HepG2 (cell line): ENCODE measurements at regions not wholly inside any gene's neighbourhood (a gene's known extent, or its start where the extent isn't known, plus 50 kb on each side); places are given as distances from the start of the nearest gene placed in this dataset.

ENCODE experiments used
- ATAC-seq: fragments of 200-7000 bp; cut with Tn5 transposase; 3 replicates; pipeline ENCODE4 v1.9.1; 2020; ENCODE audit warnings: mild to moderate bottlenecking, moderate library complexity
- BruUV-seq: library from RNA; stranded (reverse); fragments of 400-500 nt; replicated peaks from 2 replicates; lab custom pipeline; 2021; lab: Mats Ljungman, UMichigan
- CTCF ChIA-PET: fragments of 300-600 bp; formaldehyde crosslinking; extraction: SDS; loops from one replicate; lab custom pipeline; 2021; ENCODE audit warnings: low total read pairs, inconsistent platforms, low intra/inter-chr PET ratio; lab: Yijun Ruan, JAX
- POLR2A ChIA-PET: fragments of 350-600 bp; sonication (Branson Sonifier 250); formaldehyde crosslinking; loops from one replicate; lab custom pipeline; 2020; ENCODE audit warnings: antibody characterized with exemption, inconsistent platforms; lab: Yijun Ruan, JAX
- DNase-seq: peaks from one replicate; pipeline ENCODE4 v3.0.0-alpha.2; 2015; ENCODE audit warnings: low spot score
- FAIRE-seq: peaks from 3 replicates; lab custom pipeline; 2011; peaks lifted over from hg19 to GRCh38; lab: Jason Lieb, UNC
- H2AFZ ChIP-seq: one replicate; pipeline ENCODE4 v1.6.1; 2011; ENCODE audit warnings: low read length, inconsistent platforms
- H3K27ac ChIP-seq: fragments of 300-600 bp; 3 replicates; pipeline ENCODE4 v1.8.0; 2011; ENCODE audit warnings: mixed run types, mild to moderate bottlenecking, mixed read lengths, low read length, inconsistent platforms; ENCODE audit not compliant: insufficient read depth; ENCODE audit errors: extremely low read length
- H3K27me3 ChIP-seq, 2 experiments: fragments of 200-600 bp in 1 of 2; 2 replicates in 1 of 2; 3 replicates in 1 of 2; pipeline versions ENCODE4 v1.6.0 to v1.8.0; 2011; ENCODE audit warnings: low read length in 2 of 2, mild to moderate bottlenecking in 2 of 2, moderate library complexity in 2 of 2, inconsistent platforms in 1 of 2; ENCODE audit not compliant: insufficient read depth in 2 of 2, control insufficient read depth in 1 of 2
- H3K36me3 ChIP-seq, 2 experiments: fragments of 200-600 bp in 1 of 2; replicated peaks in 1 of 2; 2 replicates in 1 of 2; 3 replicates in 1 of 2; pipeline versions ENCODE4 v1.5.1 to v1.8.0; 2011; ENCODE audit warnings: low read length in 2 of 2, inconsistent platforms in 1 of 2; ENCODE audit not compliant: insufficient read depth in 2 of 2, control insufficient read depth in 1 of 2
- H3K4me1 ChIP-seq: 2 replicates; pipeline ENCODE4 v1.5.1; 2012; ENCODE audit warnings: low read length, inconsistent platforms; ENCODE audit not compliant: insufficient read depth
- H3K4me2 ChIP-seq: 2 replicates; pipeline ENCODE4 v1.6.0; 2011; ENCODE audit warnings: low read depth, low read length, inconsistent platforms
- H3K4me3 ChIP-seq, 3 experiments: fragments of 200-600 bp in 1 of 3; sonication (generic), shearing (Covaris generic) in 1 of 3; replicated peaks in 1 of 3; 2 replicates each; pipeline ENCODE4 v1.5.1; 2011 to 2016; ENCODE audit warnings: low read length in 3 of 3, inconsistent platforms in 2 of 3, low read depth in 2 of 3, mild to moderate bottlenecking in 2 of 3, control low read depth in 1 of 3, mixed read lengths in 1 of 3; ENCODE audit not compliant: insufficient read depth in 1 of 3
- H3K79me2 ChIP-seq: one replicate; pipeline ENCODE4 v1.6.1; 2011; ENCODE audit warnings: low read length, inconsistent platforms; ENCODE audit not compliant: insufficient read depth
- H3K9ac ChIP-seq: 2 replicates; pipeline ENCODE4 v1.6.0; 2011; ENCODE audit warnings: mild to moderate bottlenecking, low read depth, low read length, inconsistent platforms; ENCODE audit not compliant: insufficient read depth
- H3K9me3 ChIP-seq: 2 replicates; pipeline ENCODE4 v1.5.1; 2012; ENCODE audit warnings: mild to moderate bottlenecking, low read length
- H4K20me1 ChIP-seq: 2 replicates; pipeline ENCODE4 v1.6.0; 2011; ENCODE audit warnings: inconsistent platforms, mild to moderate bottlenecking, low read length, moderate library complexity; ENCODE audit not compliant: insufficient read depth
- ARHGAP35 ChIP-seq: sonication (generic); formaldehyde crosslinking; IDR thresholded peaks from 2 replicates; pipeline ENCODE4 v1.9.0; 2022; ENCODE audit warnings: mild to moderate bottlenecking, inconsistent platforms, moderate library complexity, missing genetic modification reagents, borderline replicate concordance
- CAMTA2 ChIP-seq: sonication (generic); formaldehyde crosslinking; IDR thresholded peaks from 2 replicates; pipeline ENCODE4 v1.4.0; 2020; ENCODE audit warnings: mild to moderate bottlenecking, missing genetic modification reagents, borderline replicate concordance
- ETV5 ChIP-seq: IDR thresholded peaks from 2 replicates; pipeline ENCODE4 v1.6.1; 2018; ENCODE audit warnings: missing biosample characterization, missing genetic modification reagents, inconsistent platforms, borderline replicate concordance
- HNF1B ChIP-seq: sonication (generic); formaldehyde crosslinking; IDR thresholded peaks from 2 replicates; pipeline ENCODE4 v1.5.1; 2020; ENCODE audit warnings: mild to moderate bottlenecking, moderate library complexity, missing genetic modification reagents
- POGK ChIP-seq: sonication (generic); formaldehyde crosslinking; conservative IDR thresholded peaks from 2 replicates; pipeline ENCODE4 v1.8.0; 2022; ENCODE audit warnings: mild to moderate bottlenecking, moderate library complexity, missing genetic modification reagents
- PRDM10 ChIP-seq: sonication (generic); formaldehyde crosslinking; IDR thresholded peaks from 2 replicates; pipeline ENCODE4 v1.4.0; 2020; ENCODE audit warnings: low read depth, missing genetic modification reagents
- SRSF1 ChIP-seq: fragments of 200-400 bp; formaldehyde crosslinking; optimal IDR thresholded peaks from 2 replicates; pipeline ENCODE3; 2017; ENCODE audit warnings: mild to moderate bottlenecking, low read depth, low read length, moderate library complexity
- ZNF124 ChIP-seq: sonication (generic); formaldehyde crosslinking; IDR thresholded peaks from 2 replicates; pipeline ENCODE4 v1.4.0; 2020; ENCODE audit warnings: missing genetic modification reagents
- ZNF7 ChIP-seq: IDR thresholded peaks from 2 replicates; pipeline ENCODE4 v1.6.1; 2016; ENCODE audit warnings: missing biosample characterization, missing genetic modification reagents
- WGBS: methylation state at CpG from one replicate; pipeline ENCODE4 v1.1.6; 2017; ENCODE audit warnings: low lambda C conversion rate; 5-methylcytosine and 5-hydroxymethylcytosine counted together
- in situ Hi-C: cut with HindIII; loops from 2 replicates; pipeline ENCODE4 v1.10.0; 2017; ENCODE audit warnings: low pct_unique_long_range_greater_than_20kb; ENCODE audit not compliant: extremely low pct_ligation_motif_present
- intact Hi-C: fragments of 100-400 bp; cut with micrococcal nuclease; formaldehyde crosslinking; loops from one replicate; pipeline ENCODE4 v1.10.0; 2022; ENCODE audit not compliant: unreplicated experiment
- TF ChIP-seq, protein P1 (sequence below): sonication (generic); formaldehyde crosslinking; conservative IDR thresholded peaks from 2 replicates; pipeline ENCODE4 v1.8.0; 2022; ENCODE audit warnings: low read depth, missing genetic modification reagents
- TF ChIP-seq, protein P2 (sequence below): sonication (generic); formaldehyde crosslinking; IDR thresholded peaks from 2 replicates; pipeline ENCODE4 v1.8.1; 2022; ENCODE audit warnings: mild to moderate bottlenecking, missing genetic modification reagents

- Histone ChIP-seq H4K20me1 (no peaks in the 10 kb centered on the region), H3K27me3 (0 out of 5 replicates have a peak, but pooled peaks cover 0 to 3% of the 10 kb centered on the region in 2 experiments), H3K4me3 (no peak overlapping the region), H3K9me3 (no peaks in the 10 kb centered on the region), H2AFZ (no peak overlapping the region), H3K4me1 (no peaks in the 10 kb centered on the region), H3K4me2 (no peak overlapping the region), H3K9ac (no peak overlapping the region), H3K36me3 (no peaks in the 10 kb centered on the region), H3K27ac (no peak overlapping the region), H3K79me2 (no peaks in the 10 kb centered on the region)
- FAIRE-seq (no peak), DNase-seq (no peak), ATAC-seq (no peak)
- ChIA-PET CTCF (no interaction called here), POLR2A (no interaction called here)
- intact Hi-C loops, result no loop called here
- WGBS, result 0% methylated on average over 1 of the region's 1 CpG
- in situ Hi-C loops, result no loop called here
- BruUV-seq, result no TSS peak
- no peak for TF ChIP-seq SRSF1
- TF ChIP-seq ZNF7 (CRISPR knock-in tag), result no peak
- no peak for TF ChIP-seq ZNF124 (CRISPR knock-in tag)
- TF ChIP-seq CAMTA2 (CRISPR knock-in tag), result no peak
- TF ChIP-seq ARHGAP35 (CRISPR knock-in tag), result no peak
- TF ChIP-seq, protein P1, sequence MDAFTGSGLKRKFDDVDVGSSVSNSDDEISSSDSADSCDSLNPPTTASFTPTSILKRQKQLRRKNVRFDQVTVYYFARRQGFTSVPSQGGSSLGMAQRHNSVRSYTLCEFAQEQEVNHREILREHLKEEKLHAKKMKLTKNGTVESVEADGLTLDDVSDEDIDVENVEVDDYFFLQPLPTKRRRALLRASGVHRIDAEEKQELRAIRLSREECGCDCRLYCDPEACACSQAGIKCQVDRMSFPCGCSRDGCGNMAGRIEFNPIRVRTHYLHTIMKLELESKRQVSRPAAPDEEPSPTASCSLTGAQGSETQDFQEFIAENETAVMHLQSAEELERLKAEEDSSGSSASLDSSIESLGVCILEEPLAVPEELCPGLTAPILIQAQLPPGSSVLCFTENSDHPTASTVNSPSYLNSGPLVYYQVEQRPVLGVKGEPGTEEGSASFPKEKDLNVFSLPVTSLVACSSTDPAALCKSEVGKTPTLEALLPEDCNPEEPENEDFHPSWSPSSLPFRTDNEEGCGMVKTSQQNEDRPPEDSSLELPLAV (CRISPR knock-in tag), result no peak
- no peak for TF ChIP-seq ETV5 (CRISPR knock-in tag)
- TF ChIP-seq HNF1B (CRISPR knock-in tag), result no peak
- no peak for TF ChIP-seq POGK (CRISPR knock-in tag)
- TF ChIP-seq, protein P2, sequence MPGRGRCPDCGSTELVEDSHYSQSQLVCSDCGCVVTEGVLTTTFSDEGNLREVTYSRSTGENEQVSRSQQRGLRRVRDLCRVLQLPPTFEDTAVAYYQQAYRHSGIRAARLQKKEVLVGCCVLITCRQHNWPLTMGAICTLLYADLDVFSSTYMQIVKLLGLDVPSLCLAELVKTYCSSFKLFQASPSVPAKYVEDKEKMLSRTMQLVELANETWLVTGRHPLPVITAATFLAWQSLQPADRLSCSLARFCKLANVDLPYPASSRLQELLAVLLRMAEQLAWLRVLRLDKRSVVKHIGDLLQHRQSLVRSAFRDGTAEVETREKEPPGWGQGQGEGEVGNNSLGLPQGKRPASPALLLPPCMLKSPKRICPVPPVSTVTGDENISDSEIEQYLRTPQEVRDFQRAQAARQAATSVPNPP (CRISPR knock-in tag), result no peak
- no peak for TF ChIP-seq PRDM10 (CRISPR knock-in tag)
Measured at GRCh38 chr17:55931446-55931845, 180.6 kb downstream of the PCTP start.
